HepG2 (cell line): ENCODE measurements at regions not wholly inside any gene's neighbourhood (a gene's known extent, or its start where the extent isn't known, plus 50 kb on each side); places are given as distances from the start of the nearest gene placed in this dataset.
"Not testable (repeated sequence)": the region's sequence is repeated elsewhere in the genome, so short reads cannot be mapped to it uniquely, and the experiment has no call there.

Experiments used
- ATF6 ChIP-seq: sonication (generic); formaldehyde crosslinking; conservative IDR thresholded peaks from 2 replicates; pipeline ENCODE4 v1.4.0; 2020; ENCODE audit warnings: missing genetic modification reagents
- CTCF ChIP-seq: sonication (generic); formaldehyde crosslinking; IDR thresholded peaks from 2 replicates; pipeline ENCODE4 v1.5.0; 2020; ENCODE audit warnings: mild to moderate bottlenecking, missing genetic modification reagents, moderate library complexity
- JUND ChIP-seq: sonication (generic); formaldehyde crosslinking; IDR thresholded peaks from 2 replicates; pipeline ENCODE4 v1.8.0; 2022; ENCODE audit warnings: mild to moderate bottlenecking, missing genetic modification reagents
- PATZ1 ChIP-seq: sonication (generic); formaldehyde crosslinking; IDR thresholded peaks from 2 replicates; pipeline ENCODE4 v1.4.0; 2020; ENCODE audit warnings: missing genetic modification reagents
- PHF8 ChIP-seq: sonication (generic); formaldehyde crosslinking; IDR thresholded peaks from 2 replicates; pipeline ENCODE4 v1.5.0; 2020; ENCODE audit warnings: missing genetic modification reagents
- ZBTB26 ChIP-seq: IDR thresholded peaks from 2 replicates; pipeline ENCODE4 v1.6.1; 2016; ENCODE audit warnings: missing compliant biosample characterization, missing genetic modification reagents, borderline replicate concordance
- ZIK1 ChIP-seq: sonication (generic); formaldehyde crosslinking; IDR thresholded peaks from 2 replicates; pipeline ENCODE4 v1.5.0; 2020; ENCODE audit warnings: mild to moderate bottlenecking, low read depth, missing genetic modification reagents, borderline replicate concordance
- ZNF766 ChIP-seq: sonication (generic); formaldehyde crosslinking; IDR thresholded peaks from 2 replicates; pipeline ENCODE4 v1.5.0; 2020; ENCODE audit warnings: missing genetic modification reagents, borderline replicate concordance

- not testable (repeated sequence) for TF ChIP-seq ZBTB26 (CRISPR knock-in tag); PATZ1 (CRISPR knock-in tag); CTCF (CRISPR knock-in tag); ZNF766 (CRISPR knock-in tag); JUND; PHF8 (CRISPR knock-in tag); ZIK1 (CRISPR knock-in tag); ATF6 (CRISPR knock-in tag)
Observed at GRCh38 chr2:91564700-91565099, 2873.2 kb downstream of the RPIA start.
